Stimulated activated CD4-positive, alpha-beta T cell treated with anti-CD3 and anti-CD28 coated beads, Interleukin-12 subunit alpha, Interleukin-12 subunit beta, amount 100 ng/mL, for 48 hours (primary cell): ENCODE measurements at regions not wholly inside any gene's neighbourhood (a gene's known extent, or its start where the extent isn't known, plus 50 kb on each side); places are given as distances from the start of the nearest gene placed in this dataset.
"Not testable (repeated sequence)": the region's sequence is repeated elsewhere in the genome, so short reads cannot be mapped to it uniquely, and the experiment has no call there.

Experiments
- DNase-seq, 3 donors: peaks; one replicate each; pipeline ENCODE4 v3.0.0-alpha.2; 2020; ENCODE audit warnings: low read depth in 2 of 3, low spot score in 1 of 3

DNA sequence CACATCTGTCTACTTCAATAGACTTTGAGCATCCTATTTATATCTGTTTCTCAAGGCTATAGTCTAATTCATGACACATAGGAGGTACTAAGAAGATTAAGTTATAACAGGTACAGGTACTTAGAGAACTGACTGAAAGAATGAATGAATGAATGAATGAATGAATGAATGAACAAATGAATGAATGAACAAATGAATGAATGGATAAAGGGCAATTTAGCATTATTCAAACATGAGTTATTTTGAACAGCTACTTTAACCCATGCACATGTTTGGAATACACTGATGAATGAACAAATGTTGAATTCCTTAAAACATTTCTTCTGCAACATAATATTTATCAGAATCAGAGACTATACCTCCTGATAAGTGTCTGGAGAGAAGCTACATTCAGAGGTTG lies 1165.6 kb upstream of the CDH8 start:
- no peak for DNase-seq

DNA sequence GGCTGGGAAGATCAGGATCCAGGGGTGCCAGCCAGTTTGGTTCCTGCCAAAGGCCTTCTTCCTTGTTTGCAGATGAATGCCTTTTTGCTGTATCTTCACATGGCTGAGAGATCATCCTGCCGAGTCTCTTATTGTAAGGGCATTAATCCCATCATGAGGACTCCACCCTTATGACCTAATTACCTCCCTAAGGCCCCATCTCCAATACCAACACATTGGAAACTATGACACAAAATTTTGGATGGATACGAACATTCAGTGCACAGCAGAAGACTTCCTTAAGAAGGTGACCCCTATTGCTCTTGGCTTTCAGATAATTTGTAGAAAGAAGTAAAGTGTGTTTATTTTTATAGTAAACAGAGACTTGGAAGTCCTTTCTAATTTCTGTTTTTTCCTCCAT lies 1164.7 kb upstream of the CDH8 start:
- no peak for DNase-seq

GRCh38 chr16:63195336-63195735 lies 1159.1 kb upstream of the CDH8 start:
- DNase-seq, result no peak

GRCh38 chr16:63192980-63193379 lies 1156.7 kb upstream of the CDH8 start:
- no peak for DNase-seq

DNA sequence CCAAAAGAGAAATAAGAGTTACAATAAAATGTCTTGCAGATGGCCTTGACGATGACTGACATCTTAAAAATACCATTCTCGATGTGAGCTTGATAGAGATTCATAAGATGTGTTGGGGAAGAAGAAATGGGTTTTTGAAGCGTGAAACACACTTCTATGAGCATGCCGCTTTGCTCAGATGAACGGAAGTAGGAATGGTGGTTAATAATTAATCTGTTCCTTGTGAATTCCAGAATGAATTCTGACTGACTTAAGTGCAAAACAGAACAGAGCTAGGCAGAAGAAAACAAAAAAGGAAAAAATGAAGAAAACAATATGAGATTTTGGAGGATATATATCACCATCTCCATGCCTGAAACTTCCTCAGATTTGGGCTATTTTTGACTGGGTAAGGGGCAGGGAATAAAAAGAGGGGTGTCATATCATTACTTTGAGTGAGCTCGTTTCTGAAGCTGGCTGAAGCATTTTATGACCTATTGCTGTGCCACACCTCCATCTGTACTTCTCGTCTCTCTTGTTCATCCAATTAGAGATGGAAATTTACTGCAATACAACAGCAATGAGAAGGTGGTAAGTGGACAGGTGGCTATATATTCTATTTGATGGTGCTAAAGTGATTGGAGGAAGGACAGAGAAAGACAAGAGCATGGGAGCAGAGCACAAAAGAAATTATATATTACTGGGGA lies 1152.0 kb upstream of the CDH8 start:
- no peak for DNase-seq

- no peak for DNase-seq
Observed at GRCh38 chr16:63187638-63188037, 1151.4 kb upstream of the CDH8 start.

DNA sequence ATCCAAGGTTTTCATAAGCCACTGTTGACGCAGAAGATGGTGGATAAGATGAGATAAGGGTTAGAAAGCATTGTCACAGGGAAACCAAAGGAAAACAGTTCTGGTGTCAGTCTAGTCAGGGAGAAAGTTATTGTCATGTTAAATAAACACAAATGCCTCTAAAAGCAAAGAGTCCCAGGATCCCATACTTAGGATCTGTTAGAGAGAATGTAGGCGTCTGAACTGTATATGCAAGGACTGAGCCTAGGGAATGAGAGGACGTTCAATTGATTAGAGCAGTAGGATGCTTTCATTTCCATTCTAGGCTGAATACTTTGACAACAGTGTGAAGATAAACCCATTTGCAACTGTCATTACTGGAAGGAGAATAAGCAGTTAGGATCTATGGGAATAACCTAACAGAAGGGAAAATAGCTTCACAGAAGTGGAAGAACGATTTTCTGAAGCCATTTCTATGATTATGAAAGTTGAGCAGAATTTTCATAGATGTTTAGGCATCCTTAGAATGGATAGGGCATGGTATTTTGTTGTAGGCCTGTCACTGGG lies 1149.1 kb upstream of the CDH8 start:
- DNase-seq, result no peak

GRCh38 chr16:63183743-63184142 lies 1147.5 kb upstream of the CDH8 start:
- DNase-seq, result no peak

- no peak for DNase-seq
Observed at GRCh38 chr16:63175313-63175712, 1139.1 kb upstream of the CDH8 start.

GRCh38 chr16:63174801-63175200 lies 1138.6 kb upstream of the CDH8 start:
- no peak for DNase-seq

GRCh38 chr16:63171545-63171944 lies 1135.3 kb upstream of the CDH8 start:
- DNase-seq, result no peak

DNA sequence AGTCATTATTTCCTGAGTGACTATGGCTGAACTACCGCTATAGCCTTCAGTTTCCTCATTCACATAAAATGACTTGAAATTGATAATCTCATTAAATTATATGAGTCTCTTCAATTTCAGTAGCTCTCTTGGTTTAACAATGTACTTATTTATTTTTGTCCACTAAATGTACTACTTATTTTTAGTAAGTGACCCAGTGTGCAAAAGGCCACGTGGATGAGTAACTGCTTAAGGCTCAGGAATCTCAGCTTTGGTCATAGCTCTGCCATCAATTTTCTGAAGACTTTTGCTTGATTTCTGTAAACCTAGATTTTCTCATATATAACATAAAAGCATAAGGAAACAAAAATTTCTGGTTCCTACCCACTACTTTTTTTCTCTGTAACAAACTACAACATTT lies 1132.9 kb upstream of the CDH8 start:
- DNase-seq, result no peak

GRCh38 chr16:63157818-63158217 lies 1121.6 kb upstream of the CDH8 start:
- no peak for DNase-seq

DNA sequence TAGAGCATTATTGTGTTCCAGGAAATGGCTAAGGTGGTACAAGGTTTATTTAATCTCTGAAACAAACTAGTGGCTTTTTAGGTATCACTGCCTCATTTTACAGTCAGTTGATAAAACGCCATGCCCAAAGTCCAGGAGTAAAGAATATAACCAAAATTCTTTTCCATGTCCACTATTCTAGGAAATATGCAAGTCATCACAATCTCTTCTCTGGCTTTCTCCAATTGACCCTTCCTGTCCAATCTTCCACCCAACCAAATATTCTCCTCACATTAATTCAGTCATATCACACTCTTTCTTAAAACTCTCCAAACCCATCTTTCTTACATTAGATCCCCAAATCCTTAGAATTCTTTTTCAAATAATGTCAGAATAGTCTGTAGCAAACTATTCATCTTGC lies 1110.0 kb upstream of the CDH8 start:
- DNase-seq, result no peak

DNA sequence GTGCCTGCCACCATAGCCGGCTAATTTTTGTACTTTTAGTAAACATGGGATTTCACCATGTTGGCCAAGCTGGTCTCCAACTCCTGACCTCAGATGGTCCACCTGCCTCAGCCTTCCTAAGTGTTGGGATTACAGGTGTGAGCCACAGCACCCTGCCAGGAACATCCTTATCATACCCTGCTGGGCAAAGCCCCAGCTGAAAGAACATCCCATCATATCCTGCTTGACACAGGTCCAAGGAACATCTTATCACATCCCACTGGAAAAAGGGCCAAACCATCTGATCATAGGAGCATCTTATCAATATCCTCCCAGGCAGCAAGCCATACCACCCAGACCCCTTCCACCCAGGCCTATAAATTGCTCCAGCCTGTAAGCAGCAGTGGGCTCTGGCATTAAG lies 1109.2 kb upstream of the CDH8 start:
- no peak for DNase-seq

DNA sequence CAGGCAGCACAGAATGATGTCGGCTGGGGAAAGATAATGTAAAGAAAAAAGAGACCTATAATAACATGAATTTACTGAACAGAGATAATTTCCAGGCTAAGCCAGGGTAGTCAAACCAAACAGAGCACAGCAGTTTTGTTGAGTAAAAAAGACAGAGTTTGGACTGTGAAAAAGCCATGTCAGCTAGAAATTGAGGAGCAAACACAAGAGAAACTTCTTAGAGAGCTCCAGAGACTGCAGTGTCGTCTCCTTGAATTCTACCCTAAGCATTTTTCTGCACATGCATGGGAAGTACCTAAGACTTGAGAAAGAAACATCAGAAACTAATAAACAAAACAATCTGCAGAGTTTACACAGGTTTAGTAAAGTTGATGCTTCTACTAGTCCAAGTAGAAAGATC lies 1098.8 kb upstream of the CDH8 start:
- DNase-seq, result no peak

DNA sequence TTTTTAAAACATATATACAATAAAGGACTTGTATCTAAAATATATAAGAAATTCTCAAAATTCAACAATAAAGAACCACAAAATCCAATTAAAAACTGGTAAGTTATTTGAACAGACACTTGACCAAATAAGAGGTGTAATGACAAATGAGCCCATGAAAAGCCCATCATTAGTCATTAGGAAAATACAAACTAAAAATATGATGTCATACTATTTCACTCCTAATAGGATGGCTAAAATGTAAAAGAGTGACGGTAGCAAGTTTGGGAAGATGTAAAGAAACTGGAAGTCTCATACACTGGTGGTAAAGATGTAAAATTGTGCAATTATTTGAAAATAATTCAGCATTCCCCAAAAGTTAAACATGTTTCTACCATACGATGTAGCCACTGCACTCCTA lies 1095.3 kb upstream of the CDH8 start:
- no peak for DNase-seq

DNA sequence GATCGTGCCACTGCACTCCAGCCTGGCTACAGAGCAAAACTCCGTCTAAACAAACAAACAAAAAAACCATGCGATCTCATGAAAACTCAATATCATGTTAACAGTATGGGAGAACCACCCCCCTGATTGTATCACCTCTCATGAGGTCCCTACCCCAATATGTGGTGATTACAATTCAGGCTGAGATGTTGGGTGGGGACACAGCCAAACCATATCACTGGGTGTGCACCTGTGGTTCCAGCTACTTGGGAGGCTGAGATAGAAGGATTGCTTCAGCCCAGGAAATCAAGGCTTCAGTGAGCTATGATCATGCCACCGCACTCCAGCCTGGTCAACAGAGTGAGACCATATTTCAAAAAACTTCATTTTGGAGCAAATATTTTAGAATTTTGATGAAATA lies 1094.7 kb upstream of the CDH8 start:
- no peak for DNase-seq

DNA sequence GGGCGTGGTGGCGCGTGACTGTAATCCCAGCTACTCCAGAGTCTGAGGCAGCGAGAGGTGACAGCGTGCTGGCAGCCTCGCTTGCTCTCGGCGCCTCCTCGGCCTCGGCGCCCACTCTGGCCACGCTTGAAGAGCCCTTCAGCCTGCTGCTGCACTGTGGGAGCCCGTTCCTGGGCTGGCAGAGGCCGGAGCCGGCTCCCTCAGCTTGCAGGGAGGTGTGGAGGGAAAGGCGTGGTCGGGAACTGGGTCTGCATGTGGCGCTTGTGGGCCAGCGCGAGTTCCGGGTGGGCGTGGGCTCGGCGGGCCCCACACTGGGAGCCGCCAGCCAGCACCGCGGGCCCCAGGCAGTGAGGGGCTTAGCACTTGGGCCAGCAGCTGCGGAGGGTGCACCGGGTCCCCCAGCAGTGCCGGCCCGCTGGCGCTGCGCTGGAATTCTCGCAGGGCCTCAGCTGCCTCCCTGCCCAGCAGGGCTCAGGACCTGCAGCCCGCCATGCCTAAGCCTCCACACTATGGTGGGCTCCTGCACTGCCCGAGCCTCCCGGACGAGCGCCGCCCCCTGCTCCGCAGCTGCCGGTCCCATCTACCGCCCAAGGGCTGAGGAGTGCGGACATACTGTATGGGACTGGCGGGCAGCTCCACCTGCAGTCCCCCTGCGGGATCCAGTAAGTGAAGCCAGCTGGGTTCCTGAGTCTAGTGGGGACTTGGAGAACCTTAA lies 1093.3 kb upstream of the CDH8 start:
- DNase-seq, result no peak

GRCh38 chr16:63119905-63120304 lies 1083.7 kb upstream of the CDH8 start:
- not testable (repeated sequence) for DNase-seq

DNA sequence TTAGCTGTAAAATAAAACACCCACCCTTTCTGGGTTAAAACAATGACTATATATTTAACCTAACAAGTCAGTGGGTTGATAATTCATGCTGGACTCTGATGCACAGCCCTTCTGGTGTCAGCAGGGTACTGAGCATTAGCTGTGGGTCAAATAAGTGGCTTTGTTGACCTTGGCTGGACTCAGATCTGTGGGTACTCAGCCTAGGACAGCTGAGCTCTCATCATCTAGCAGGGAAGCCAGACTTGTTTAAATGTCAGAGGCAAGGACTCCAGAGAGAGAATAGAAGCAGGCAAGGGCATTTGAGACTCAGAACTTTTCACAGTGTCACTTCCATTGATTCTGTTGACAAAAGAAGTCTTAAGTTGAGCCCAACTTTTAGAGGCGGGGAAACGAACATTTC lies 1063.8 kb upstream of the CDH8 start:
- no peak for DNase-seq

DNA sequence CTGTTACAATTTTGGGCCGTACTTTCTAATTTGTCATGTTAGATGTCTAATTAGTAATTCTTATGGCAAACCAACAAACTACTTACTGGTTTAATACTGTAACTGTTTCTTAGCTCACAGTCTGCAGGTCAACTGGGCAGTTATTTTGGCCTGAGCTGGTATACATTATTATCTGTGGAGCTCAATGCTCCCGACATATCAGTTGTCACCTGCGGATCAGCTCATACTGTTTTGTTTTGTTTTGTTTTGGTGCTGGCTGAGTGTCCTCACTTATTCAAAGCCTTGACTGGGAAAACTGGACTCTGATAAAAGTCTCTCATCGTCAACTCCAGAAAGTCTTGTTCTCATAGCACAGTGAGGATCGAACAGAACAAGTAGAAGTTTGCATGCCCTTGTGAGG lies 1060.6 kb upstream of the CDH8 start:
- DNase-seq, result no peak

DNA sequence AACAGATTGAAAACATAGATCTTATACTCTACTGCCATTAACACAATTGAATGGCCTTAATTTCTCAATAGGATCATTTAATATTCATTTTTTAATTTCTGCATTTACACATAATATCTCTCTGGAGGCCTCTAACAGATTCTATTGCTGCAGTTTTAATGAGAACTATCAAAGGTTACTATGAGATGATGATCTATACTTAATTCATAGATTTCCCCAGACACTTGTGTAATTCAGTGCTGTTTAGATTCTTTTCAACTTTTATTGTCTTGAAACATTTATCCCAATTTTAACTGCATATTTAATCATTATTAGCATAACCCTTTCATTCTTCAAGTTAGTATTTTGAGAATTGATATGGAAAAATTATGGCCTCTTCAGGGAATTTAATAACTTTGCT lies 1056.5 kb upstream of the CDH8 start:
- no peak for DNase-seq
